NCI-H69 (cell line): ENCODE measurements at regions not wholly inside any gene's neighbourhood (a gene's known extent, or its start where the extent isn't known, plus 50 kb on each side); places are given as distances from the start of the nearest gene placed in this dataset.

Experiments used
- DNase-seq: peaks from one replicate; lab custom pipeline; 2025; lab: John Stamatoyannopoulos, UW

GRCh38 chr12:63318933-63319332, 167.9 kb upstream of the AVPR1A start:
- DNase-seq = no peak

- no peak for DNase-seq
These were observed 167.3 kb upstream of the AVPR1A start for GRCh38 chr12:63318313-63318712.

DNA sequence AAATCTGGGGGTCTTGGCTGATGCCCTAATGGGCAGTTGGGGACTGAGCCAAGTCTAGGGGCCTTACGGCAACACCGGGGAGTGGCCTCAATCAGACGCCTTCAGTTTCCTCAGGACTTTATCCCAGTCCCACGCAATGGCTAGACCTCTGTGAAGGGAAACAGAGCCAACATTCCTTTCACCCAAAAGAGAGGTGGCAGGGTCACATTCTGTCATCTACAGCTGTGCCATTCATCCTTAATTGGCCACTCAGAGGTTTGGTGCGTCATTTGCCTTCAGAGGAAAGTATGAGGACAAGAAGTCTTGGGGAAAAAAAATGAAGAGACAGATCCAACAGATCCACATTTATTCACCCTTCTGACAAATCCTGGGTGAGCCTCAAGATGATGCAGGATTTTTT, 166.9 kb upstream of the AVPR1A start:
- no peak for DNase-seq

GRCh38 chr12:63317286-63317846, 166.4 kb upstream of the AVPR1A start:
- DNase-seq = no peak

DNA sequence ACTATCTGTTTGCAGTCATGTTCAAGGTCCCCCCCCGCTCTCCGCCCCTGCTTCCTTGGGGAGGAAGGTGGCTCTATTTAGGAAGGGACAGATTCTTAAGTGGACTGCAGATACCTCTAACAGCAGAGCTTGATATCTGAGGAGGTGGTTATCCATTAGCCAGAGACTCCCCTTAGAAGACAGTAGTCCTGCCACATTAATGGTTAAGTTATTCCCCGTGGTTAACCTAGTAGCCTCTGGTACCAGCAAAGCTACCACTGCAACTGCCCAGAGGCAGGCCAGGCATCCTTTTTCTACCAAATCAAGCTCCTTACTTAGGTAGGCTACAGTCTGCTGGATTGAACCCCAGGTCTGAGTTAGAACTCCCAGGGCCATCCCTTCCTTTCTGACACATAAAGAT, 162.1 kb upstream of the AVPR1A start:
- no peak for DNase-seq

DNA sequence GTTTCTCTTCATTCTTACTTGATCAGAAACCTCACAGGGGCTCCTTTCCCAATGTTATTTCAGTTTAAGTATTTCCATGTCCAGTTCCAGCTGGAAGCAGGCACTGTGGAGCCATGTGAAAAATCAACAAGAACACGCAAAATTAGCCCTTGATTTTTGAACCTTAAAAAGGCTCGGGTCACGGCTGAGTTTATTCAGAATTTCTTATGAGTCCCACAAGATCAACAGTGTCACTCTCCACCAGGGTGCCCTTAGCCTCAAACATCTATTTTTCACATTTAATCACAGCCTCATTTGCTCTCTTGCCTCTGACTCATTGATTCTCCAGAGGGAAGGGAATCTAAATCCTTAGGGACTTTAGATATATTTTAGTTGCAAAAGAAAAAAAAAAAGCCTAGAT, 157.7 kb upstream of the AVPR1A start:
- DNase-seq = peak; percentile 40

DNA sequence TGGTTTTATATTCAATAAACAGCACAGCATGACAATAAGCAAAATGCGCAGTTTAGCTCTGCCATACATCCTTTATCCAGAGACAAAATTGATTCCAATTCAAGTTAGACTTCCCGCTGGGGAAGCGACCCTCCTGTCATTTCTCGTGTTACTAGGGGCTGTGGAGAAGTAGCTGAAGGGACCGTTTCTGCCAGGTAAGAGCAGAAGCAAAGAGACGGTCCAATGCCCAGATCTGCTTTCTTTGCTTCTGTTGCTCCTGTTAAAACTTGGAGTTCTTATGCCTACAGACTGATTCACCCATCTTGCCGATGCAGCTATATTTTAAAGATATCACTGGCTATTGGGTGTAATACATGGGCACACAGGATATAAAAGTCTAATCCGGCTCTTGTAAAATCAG, 156.8 kb upstream of the AVPR1A start:
- peak; percentile 35 for DNase-seq

DNA sequence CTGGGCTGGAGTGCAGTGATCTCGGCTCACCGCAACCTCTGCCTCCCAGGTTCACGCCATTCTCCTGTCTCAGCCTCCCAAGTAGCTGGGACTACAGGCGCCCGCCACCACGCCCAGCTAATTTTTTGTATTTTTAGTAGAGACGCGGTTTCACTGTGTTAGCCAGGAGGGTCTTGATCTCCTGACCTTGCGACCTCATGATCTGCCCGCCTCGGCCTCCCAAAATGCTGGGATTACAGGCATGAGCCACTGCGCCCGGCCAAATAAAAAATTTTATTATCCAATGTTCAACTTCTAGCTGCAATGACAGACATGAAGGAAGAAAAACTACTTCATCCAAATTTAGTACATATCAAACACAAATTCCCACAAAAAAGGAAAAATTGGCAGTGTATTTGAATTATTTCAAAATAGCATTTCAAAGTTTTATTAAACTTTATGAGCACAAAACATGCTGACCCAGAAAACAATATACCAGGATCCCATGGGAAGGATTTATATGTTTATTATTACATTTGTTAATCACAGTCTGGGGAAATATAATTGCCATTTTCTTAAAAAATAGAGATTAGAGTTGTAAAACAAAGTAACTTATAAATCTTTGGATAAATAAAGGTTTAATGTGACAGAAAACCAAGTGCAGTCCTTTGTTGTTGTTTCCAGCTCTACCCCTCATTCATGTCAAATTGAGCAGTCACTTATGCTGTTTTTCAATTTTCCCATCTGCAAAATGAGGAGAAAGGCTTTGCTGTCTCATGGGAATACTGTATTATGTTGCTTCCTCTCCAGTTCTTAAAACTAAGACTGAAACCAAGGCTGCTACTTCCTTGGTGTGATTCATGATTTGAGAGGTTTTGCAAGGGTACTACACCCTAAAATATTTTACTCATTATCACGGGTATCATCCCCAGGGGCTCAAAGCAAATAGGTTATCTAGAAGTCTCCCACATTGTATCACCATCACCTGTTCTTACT, 155.2 kb upstream of the AVPR1A start:
- DNase-seq = peak; percentile 75

- no peak for DNase-seq
These were observed 153.9 kb upstream of the AVPR1A start for GRCh38 chr12:63304887-63305316.

DNA sequence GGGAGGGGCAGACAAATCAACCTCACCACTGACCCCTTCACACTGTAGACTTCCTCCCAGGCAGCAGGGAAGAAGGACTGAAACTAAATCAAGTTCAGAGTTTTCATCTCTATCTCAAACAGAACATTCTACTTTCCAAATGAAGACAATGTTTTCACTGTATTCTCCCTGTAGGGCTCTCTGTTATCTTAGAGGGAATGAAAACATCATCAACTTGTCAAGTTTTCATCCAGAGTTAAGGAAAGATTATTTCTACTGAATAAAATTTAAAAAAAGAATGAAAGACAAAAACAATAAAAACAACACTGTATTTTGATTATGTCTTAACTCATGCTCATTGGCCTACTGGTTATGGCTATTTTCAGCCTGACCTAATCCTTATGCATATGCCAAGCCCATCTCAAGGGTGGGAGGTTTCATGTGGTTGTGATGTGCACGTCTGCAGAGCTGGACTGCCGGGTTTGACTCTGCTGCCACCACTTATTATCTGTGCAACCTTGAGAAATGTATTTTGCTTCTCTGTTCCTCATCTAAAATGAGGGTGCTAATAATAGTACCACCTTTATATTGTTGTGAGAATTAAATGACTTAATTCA, 152.0 kb upstream of the AVPR1A start:
- DNase-seq = no peak

DNA sequence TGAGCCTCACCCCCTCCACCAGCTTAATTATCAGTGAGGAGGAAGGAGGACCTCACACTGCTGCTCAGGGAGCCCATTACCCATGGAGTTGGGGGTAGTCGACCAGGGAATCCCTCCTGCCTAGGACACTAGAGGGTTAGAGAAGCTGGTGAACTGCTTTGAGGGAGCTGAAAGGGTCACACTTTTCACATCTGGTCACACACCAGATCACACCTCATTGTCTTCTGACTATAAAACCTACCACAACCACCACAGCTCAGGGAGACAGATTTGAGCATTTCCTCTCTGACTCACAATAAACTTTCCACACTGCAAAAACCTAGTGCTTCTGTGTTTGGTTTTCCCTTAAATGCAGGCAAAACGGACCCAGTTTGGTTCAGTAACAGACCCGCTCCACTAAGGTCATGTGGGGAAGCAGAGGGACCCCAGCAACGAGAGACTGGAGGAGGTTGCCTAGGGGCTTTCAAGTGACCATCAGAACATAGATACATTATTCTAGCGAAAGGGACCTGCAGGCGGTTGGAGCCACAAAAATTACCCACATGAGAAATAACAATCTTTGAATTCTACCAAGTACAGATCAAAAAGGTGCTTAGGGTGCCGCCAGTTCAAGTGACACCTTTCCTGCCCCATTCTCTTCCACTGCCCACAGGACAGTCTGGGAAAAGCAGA, 151.4 kb upstream of the AVPR1A start:
- DNase-seq = no peak

DNA sequence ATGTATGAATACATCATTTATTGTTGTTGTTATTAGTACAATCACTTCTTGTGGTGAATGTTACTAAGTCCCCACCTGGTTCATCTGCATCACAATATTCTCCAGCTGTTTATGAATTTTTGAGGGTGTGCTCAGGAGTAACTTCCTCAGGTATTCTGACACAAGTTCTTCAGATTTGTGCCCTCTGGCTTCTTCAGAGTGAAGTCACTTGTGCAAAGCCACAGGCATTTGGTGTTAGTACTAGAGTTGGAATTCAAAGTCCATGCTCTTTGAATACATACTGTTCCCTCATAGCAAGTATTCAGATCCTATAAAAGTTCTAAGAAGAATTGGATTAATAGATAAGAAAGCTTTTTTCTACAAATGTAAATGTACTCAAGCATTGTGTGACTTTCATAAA, 150.3 kb upstream of the AVPR1A start:
- no peak for DNase-seq

GRCh38 chr12:63298386-63298930, 147.5 kb upstream of the AVPR1A start:
- no peak for DNase-seq

GRCh38 chr12:63294327-63294632, 143.3 kb upstream of the AVPR1A start:
- peak; percentile 28 for DNase-seq

GRCh38 chr12:63292471-63293221, 141.6 kb upstream of the AVPR1A start:
- no peak for DNase-seq

- DNase-seq = peak; percentile 81
These were observed 125.8 kb upstream of the AVPR1A start for GRCh38 chr12:63276537-63277365.

GRCh38 chr12:63266988-63267387, 116.0 kb upstream of the AVPR1A start:
- no peak for DNase-seq

DNA sequence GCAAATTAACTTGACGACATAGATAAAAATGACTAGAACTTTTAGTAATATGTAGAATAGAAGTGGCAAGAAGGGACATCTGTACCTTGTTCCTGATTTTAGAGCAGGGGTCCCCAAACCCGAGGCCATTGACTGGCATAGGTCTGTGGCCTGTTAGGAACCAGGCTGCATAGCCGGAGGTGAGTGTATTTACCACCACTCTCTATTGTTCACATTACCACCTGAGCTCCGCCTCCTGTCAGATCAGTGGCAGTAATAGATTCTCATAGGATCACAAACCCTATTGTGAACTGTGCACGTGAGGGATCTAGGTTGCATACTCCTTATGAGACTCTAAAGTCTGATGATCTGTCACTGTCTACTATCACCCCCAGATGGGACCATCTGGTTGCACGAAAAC, 113.6 kb upstream of the AVPR1A start:
- DNase-seq = no peak

- no peak for DNase-seq
These were observed 99.5 kb upstream of the AVPR1A start for GRCh38 chr12:63250486-63250885.

DNA sequence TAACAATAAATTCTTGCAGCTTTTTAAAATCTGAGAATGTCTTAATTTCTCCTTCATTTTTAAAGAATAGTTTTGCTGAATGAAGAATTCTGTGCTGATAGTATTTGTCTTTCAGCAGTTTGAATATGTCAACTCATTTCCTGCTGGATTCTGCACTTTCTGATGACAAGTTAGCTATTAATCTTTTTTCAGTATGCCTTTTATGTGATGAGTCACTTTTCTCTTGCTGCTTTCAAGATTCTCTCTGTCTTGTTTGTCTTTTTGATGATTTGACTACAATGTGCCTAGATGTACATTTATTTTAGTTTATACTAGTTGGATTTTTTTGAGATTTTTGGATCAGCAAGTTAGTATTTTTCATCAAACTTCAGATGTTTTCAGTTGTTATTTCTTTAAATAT, 87.9 kb upstream of the AVPR1A start:
- no peak for DNase-seq

DNA sequence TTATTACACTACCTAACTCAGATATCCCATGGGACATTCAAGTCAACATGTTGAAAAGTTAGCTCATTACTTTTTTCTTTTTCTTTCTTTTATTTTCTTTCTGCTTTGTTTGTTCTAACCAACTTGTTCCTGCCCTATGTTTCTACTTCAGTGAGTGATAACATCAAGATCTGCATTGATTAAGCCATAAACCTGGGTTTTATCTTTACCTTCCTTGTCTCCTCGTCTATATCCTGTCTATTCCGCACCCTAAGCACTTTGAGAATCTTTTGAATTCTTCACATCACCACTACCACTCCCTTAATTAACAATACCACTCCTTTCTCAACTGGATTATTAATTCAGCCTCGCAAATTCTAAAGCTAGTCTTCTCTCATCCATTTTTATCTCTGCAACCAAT, 81.9 kb upstream of the AVPR1A start:
- no peak for DNase-seq
